A172 (cell line): ENCODE measurements at regions not wholly inside any gene's neighbourhood (a gene's known extent, or its start where the extent isn't known, plus 50 kb on each side); places are given as distances from the start of the nearest gene placed in this dataset.

Experiments used
- DNase-seq: peaks from one replicate; pipeline ENCODE4 v3.0.0-alpha.2; 2015; ENCODE audit warnings: low spot score

GRCh38 chr7:132733860-132734259 lies 157.6 kb upstream of the PLXNA4 start:
- no peak for DNase-seq

GRCh38 chr7:132732321-132732865 lies 156.1 kb upstream of the PLXNA4 start:
- DNase-seq = no peak

DNA sequence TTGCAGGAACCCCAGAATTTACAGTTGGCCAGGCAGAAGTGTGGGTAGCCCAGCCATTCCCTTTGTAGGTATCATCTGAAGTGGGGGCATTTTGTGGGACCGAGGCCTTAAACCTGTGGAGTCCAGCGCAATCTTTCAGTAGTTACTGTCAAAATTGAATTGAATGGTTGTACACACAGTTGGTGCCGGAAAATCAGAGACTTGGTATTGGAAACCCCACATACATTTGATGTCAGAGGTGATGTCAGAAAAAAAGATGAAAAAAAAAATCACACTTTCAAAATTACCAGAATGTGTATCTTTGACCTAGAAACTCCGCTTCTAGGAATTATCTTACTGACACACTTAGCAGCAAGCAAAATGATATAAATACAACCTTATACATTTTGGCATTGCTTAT lies 153.8 kb upstream of the PLXNA4 start:
- DNase-seq = no peak

GRCh38 chr7:132723506-132724081 lies 147.3 kb upstream of the PLXNA4 start:
- DNase-seq = no peak

DNA sequence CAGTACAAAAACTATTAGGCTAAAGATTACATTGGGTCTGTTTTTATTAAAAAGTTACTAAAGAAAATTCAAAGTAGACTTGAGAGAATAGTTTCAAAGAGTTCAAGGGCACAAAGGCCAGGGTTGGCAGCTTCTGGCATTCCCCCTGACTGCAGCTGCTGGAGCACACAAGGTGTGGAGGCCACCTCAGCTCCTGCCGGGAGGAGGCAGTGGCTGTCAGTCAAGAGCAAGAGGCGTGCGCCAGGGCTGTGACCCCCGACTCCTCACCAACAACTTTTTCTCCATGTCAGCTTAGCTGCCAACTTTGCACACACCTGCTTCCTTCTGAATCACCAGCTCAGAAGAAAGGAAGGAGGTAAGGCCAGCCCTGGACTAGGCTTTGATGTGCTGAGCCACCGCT lies 144.6 kb upstream of the PLXNA4 start:
- no peak for DNase-seq

GRCh38 chr7:132713893-132714292 lies 137.6 kb upstream of the PLXNA4 start:
- DNase-seq = no peak

DNA sequence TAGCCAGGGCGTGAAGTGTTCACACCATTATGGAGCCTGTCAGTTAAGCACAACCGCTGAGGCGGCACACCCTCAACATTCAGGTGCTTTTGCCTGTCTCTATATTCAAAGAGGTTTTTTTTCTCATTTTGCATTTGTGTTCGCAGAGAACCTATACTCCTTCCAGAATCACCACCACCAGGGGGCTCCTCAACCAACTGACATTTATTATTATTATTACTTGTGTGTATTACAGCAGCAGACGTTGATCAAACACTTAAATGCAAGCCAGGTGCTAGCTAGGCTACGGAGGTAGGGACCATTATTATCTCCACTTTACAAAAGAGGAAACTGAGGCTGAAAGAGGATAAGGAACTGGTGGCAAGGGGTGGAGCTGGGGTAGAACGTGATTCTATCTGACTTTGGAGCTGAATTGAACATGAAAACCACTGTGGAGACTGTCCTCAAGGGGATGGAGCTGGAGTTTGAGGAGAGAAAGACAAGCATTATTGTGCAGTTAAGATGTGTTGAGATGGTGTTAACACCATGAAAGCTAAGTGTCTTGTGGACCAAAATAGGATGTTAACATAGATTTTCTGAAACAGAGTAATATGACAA lies 133.8 kb upstream of the PLXNA4 start:
- peak; percentile 18 for DNase-seq

- no peak for DNase-seq
These were observed 132.2 kb upstream of the PLXNA4 start for GRCh38 chr7:132708470-132708869.

- DNase-seq = no peak
These were observed 128.9 kb upstream of the PLXNA4 start for GRCh38 chr7:132705146-132705545.

- DNase-seq = no peak
These were observed 127.5 kb upstream of the PLXNA4 start for GRCh38 chr7:132703742-132704141.

- DNase-seq = no peak
These were observed 120.7 kb upstream of the PLXNA4 start for GRCh38 chr7:132697003-132697402.

DNA sequence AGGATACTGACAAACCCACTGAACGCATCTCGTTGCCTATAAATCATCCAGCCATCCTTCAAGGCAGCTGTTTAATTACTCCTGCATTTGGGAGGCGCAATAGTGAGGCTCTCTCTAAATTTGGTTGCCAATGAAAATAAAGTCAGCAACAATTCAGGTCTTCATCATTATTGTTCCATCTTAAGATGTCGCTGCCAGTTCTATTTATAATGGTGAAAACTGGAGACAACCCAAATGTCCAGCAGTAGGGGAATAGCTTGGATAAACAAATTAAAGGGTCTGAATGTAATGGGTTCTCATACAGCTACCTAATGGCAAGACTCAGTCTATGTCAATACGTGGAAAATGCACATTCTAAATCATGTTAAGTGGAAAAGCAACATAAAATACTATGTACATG lies 120.1 kb upstream of the PLXNA4 start:
- DNase-seq = no peak

GRCh38 chr7:132691201-132691600 lies 114.9 kb upstream of the PLXNA4 start:
- DNase-seq = no peak

DNA sequence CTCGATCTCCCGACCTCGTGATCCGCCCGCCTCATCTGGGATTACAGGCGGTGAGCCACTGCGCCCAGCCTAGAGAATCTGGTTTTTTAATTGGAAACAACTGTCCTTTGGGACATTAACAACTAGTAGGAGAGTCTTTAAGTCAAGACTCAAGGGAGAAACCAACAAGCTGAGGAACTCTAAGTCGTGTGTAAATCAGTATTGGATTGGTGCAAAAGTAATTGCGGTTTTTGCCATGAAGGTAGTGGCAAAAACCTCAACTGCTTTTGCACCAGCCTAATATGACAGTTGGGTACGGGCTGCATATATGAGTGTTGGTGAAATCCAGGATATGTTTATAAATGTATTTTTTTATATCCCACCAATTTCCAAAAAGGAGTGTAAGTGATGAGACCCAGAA lies 113.9 kb upstream of the PLXNA4 start:
- DNase-seq = no peak

- no peak for DNase-seq
These were observed 111.7 kb upstream of the PLXNA4 start for GRCh38 chr7:132687981-132688383.

DNA sequence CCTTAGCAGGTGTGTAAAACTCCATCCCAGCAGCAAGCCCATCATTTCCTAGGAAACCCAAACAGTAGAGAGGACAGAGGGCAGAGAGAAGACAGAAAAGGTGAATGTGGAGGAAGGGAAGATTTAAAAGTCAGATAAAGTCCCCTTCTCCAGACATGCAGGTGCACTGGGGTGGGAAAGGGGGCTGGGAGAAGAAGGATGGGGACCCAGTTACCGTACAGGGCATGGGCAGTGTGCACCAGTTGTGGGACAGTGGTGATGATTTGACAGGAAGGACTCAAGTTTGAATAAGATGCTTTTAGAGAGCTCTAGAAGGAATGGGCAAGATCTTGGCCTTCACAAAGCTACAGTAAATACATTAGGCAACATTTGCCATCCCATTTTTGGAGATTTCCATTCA lies 110.7 kb upstream of the PLXNA4 start:
- DNase-seq = no peak

GRCh38 chr7:132685277-132685676 lies 109.0 kb upstream of the PLXNA4 start:
- DNase-seq = no peak

GRCh38 chr7:132683896-132684690 lies 107.8 kb upstream of the PLXNA4 start:
- no peak for DNase-seq

- no peak for DNase-seq
These were observed 105.7 kb upstream of the PLXNA4 start for GRCh38 chr7:132681951-132682350.

GRCh38 chr7:132680590-132680989 lies 104.3 kb upstream of the PLXNA4 start:
- no peak for DNase-seq

- DNase-seq = no peak
These were observed 102.4 kb upstream of the PLXNA4 start for GRCh38 chr7:132678656-132679055.

DNA sequence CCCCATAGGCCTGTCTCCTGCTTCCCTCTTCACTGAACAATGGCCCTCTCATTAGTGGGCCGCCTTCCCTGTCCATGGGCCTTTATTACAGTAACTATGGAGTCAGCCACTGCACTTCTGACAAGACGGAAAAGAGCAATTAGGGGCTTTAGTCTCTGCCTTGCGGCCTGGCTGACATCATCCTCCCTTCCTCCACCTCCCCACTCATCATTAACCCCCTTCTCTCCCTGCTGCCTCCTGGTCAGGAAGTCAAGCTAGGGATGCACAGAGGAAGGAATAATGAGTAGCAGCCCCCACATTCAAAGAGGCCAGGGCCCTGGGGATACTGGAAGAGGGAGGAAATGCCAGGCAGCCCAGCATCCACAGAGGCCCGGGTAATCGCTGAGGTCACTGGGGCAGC lies 101.6 kb upstream of the PLXNA4 start:
- no peak for DNase-seq
